SU-DHL-6 (cell line): ENCODE measurements at regions not wholly inside any gene's neighbourhood (a gene's known extent, or its start where the extent isn't known, plus 50 kb on each side); places are given as distances from the start of the nearest gene placed in this dataset.

Source experiments
- H2AFZ ChIP-seq: fragments of 200-600 bp; sonication (generic); 2 replicates; pipeline ENCODE4 v1.6.1; 2014; ENCODE audit warnings: low read depth, mild to moderate bottlenecking, moderate library complexity, mixed read lengths, antibody characterized with exemption, low read length; ENCODE audit not compliant: severe bottlenecking
- H3F3A ChIP-seq: fragments of 200-600 bp; shearing (Covaris generic); 2 replicates; pipeline ENCODE4 v1.6.0; 2016; ENCODE audit warnings: antibody characterized with exemption, mild to moderate bottlenecking; ENCODE audit not compliant: insufficient read depth
- H3K27ac ChIP-seq: fragments of 200-600 bp; sonication (generic); 2 replicates; pipeline ENCODE4 v1.5.1; 2016; ENCODE audit warnings: low read depth, mild to moderate bottlenecking, low read length, moderate library complexity, mixed read lengths
- H3K27me3 ChIP-seq: fragments of 200-600 bp; sonication (generic), shearing (Covaris generic); 2 replicates; pipeline ENCODE4 v1.6.0; 2014; ENCODE audit warnings: mild to moderate bottlenecking, low read length
- H3K36me3 ChIP-seq: fragments of 200-600 bp; sonication (generic); 2 replicates; pipeline ENCODE4 v1.6.1; 2014; ENCODE audit warnings: mild to moderate bottlenecking, low read length, mixed read lengths
- H3K4me2 ChIP-seq: fragments of 300-600, 200-600 bp; shearing (Covaris generic), sonication (generic); 2 replicates; pipeline ENCODE4 v1.6.0; 2014; ENCODE audit warnings: low read length, low read depth, mild to moderate bottlenecking; ENCODE audit not compliant: poor library complexity, severe bottlenecking
- H3K4me3 ChIP-seq: fragments of 200-600 bp; sonication (generic); 2 replicates; pipeline ENCODE4 v1.5.1; 2014; ENCODE audit warnings: antibody characterized with exemption, low read length, mild to moderate bottlenecking, mixed read lengths; ENCODE audit not compliant: insufficient read depth, poor library complexity, severe bottlenecking
- H3K79me2 ChIP-seq: fragments of 200-600 bp; sonication (generic); 2 replicates; pipeline ENCODE4 v1.6.1; 2014; ENCODE audit warnings: mild to moderate bottlenecking, low read length, moderate library complexity; ENCODE audit not compliant: insufficient read depth
- H3K9ac ChIP-seq: fragments of 200-600 bp; sonication (generic); 2 replicates; pipeline ENCODE4 v1.7.0; 2014; ENCODE audit warnings: mild to moderate bottlenecking, low read length
- H3K9me2 ChIP-seq: fragments of 200-600 bp; sonication (generic); replicated peaks from 2 replicates; pipeline ENCODE4 v1.6.1; 2014; ENCODE audit warnings: low read length; ENCODE audit not compliant: insufficient read depth
- H3K9me3 ChIP-seq: fragments of 200-600 bp; sonication (generic); 2 replicates; pipeline ENCODE4 v1.6.1; 2014; ENCODE audit warnings: low read length, mixed read lengths; ENCODE audit not compliant: insufficient read depth
- H4K20me1 ChIP-seq: fragments of 200-600 bp; sonication (generic); 2 replicates; pipeline ENCODE4 v1.6.1; 2014; ENCODE audit warnings: low read depth, mild to moderate bottlenecking, antibody characterized with exemption, low read length, moderate library complexity, mixed read lengths
- EZH2phosphoT487 ChIP-seq: fragments of 200-600 bp; sonication (generic), shearing (Covaris generic); conservative IDR thresholded peaks from 2 replicates; pipeline ENCODE4 v1.6.1; 2018; ENCODE audit warnings: mild to moderate bottlenecking, antibody characterized with exemption, low read length, moderate library complexity, mixed read lengths
- TF ChIP-seq, protein P1 (sequence below): fragments of 200-600 bp; sonication (generic); IDR thresholded peaks from one replicate; pipeline ENCODE4 v1.5.1; 2017; ENCODE audit warnings: antibody characterized with exemption, mild to moderate bottlenecking, low read length, moderate library complexity; ENCODE audit not compliant: insufficient read depth, poor library complexity, severe bottlenecking

DNA sequence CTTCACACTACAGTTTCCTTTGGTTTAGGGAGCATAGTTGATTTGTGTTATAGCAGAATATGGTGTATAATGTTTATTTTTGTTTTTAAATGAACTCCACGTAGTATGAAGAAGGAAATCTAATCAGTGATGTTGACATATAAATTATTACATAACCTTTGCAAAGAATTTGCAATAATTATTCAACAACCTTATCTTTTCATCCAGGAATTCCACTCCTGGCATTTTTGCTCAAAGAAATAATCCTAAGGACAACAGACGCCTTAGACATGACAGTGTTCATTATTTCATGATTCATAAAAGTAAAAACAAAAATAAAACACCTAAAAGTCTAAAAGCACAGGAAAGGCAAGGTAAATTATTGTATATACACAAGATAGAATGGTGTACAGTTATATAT lies 229.2 kb downstream of the EPM2A start:
- Histone ChIP-seq H3K9ac (no peak overlapping the region), H3K9me3 (no peaks in the 10 kb centered on the region)

DNA sequence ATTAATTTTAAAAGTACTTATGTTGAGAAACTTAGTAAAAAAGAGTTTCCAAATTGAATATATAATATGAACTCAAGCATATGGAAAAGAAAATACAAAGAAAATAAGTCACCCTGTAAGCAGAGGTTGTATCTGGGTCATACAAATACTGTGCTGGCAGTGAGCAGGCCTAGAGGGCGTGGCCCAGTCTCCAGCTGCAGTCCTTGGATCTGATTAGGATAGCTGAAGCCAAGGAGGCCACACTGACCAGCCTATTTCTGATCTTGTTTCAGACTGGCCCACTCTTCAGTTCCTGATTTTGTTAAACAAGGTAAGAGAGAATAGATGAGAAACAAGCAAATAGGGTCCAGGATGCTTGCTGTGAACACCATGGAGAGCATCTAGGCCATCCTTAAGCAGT lies 228.8 kb downstream of the EPM2A start:
- H3K9me2 ChIP-seq, result no peaks in the 10 kb centered on the region
- TF ChIP-seq, protein P1, sequence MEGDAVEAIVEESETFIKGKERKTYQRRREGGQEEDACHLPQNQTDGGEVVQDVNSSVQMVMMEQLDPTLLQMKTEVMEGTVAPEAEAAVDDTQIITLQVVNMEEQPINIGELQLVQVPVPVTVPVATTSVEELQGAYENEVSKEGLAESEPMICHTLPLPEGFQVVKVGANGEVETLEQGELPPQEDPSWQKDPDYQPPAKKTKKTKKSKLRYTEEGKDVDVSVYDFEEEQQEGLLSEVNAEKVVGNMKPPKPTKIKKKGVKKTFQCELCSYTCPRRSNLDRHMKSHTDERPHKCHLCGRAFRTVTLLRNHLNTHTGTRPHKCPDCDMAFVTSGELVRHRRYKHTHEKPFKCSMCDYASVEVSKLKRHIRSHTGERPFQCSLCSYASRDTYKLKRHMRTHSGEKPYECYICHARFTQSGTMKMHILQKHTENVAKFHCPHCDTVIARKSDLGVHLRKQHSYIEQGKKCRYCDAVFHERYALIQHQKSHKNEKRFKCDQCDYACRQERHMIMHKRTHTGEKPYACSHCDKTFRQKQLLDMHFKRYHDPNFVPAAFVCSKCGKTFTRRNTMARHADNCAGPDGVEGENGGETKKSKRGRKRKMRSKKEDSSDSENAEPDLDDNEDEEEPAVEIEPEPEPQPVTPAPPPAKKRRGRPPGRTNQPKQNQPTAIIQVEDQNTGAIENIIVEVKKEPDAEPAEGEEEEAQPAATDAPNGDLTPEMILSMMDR, result no peak
- TF ChIP-seq EZH2phosphoT487, result no peak

More for the DNA sequence above, 229.2 kb downstream of the EPM2A start:
- no peak overlapping the region for H3K27ac ChIP-seq
- no peaks in the 10 kb centered on the region for H3F3A ChIP-seq
- no peaks in the 10 kb centered on the region for H3K79me2 ChIP-seq
- no peak for TF ChIP-seq EZH2phosphoT487
- TF ChIP-seq, protein P1, result no peak
- no peak overlapping the region for H3K4me2 ChIP-seq
- H2AFZ ChIP-seq, result no peak overlapping the region
- no peak overlapping the region for H3K4me3 ChIP-seq
- no peaks in the 10 kb centered on the region for H4K20me1 ChIP-seq
- no peaks in the 10 kb centered on the region for H3K9me2 ChIP-seq
- H3K27me3 ChIP-seq, result no peaks in the 10 kb centered on the region
- H3K36me3 ChIP-seq, result no peaks in the 10 kb centered on the region

DNA sequence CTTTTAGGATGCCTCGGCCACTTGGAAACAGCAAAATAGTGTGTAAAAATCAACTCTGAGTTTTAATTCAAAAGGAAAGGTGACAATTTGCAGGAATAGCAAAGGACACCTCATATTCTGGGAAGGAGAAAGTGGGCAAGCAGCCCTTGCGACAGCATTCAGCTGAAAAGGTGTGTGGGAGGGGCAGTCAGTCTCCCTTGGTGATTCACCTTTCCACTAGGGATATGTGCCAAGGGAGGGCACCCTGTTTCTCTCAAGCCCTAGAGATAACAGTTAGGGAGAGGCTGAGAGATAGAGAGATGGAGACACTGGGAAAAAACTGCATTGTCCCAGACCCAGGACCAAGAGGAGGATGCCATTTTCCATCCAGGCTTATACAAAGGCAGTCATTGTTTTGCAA lies 228.1 kb downstream of the EPM2A start:
- Histone ChIP-seq H3F3A (no peaks in the 10 kb centered on the region), H3K9me3 (no peaks in the 10 kb centered on the region)

More for the DNA sequence above, 228.8 kb downstream of the EPM2A start:
- H3K4me3 ChIP-seq, result no peak overlapping the region
- H3K27me3 ChIP-seq, result no peaks in the 10 kb centered on the region
- no peaks in the 10 kb centered on the region for H3K9me3 ChIP-seq
- no peak overlapping the region for H3K4me2 ChIP-seq
- H3K27ac ChIP-seq, result no peak overlapping the region
- H4K20me1 ChIP-seq, result no peaks in the 10 kb centered on the region
- no peak overlapping the region for H3K9ac ChIP-seq
- H3K79me2 ChIP-seq, result no peaks in the 10 kb centered on the region
- H3K36me3 ChIP-seq, result no peaks in the 10 kb centered on the region
- no peak overlapping the region for H2AFZ ChIP-seq
- H3F3A ChIP-seq, result no peaks in the 10 kb centered on the region

More for the DNA sequence above, 228.1 kb downstream of the EPM2A start:
- H3K27ac ChIP-seq, result no peak overlapping the region
- no peak for TF ChIP-seq EZH2phosphoT487
- TF ChIP-seq, protein P1, result no peak
- H3K27me3 ChIP-seq, result no peaks in the 10 kb centered on the region
- H2AFZ ChIP-seq, result no peak overlapping the region
- no peak overlapping the region for H3K4me3 ChIP-seq
- no peaks in the 10 kb centered on the region for H3K9me2 ChIP-seq
- no peaks in the 10 kb centered on the region for H4K20me1 ChIP-seq
- H3K36me3 ChIP-seq, result no peaks in the 10 kb centered on the region
- H3K4me2 ChIP-seq, result no peak overlapping the region
- no peak overlapping the region for H3K9ac ChIP-seq
- H3K79me2 ChIP-seq, result no peaks in the 10 kb centered on the region
